Neuronal stem cell (in vitro differentiated cells): ENCODE measurements at regions not wholly inside any gene's neighbourhood (a gene's known extent, or its start where the extent isn't known, plus 50 kb on each side); places are given as distances from the start of the nearest gene placed in this dataset.
"Not testable (repeated sequence)": the region's sequence is repeated elsewhere in the genome, so short reads cannot be mapped to it uniquely, and the experiment has no call there.

Experiments used
- DNase-seq: peaks from one replicate; pipeline ENCODE4 v3.0.0-alpha.2; 2013; ENCODE audit warnings: low spot score
- H2AFZ ChIP-seq: one replicate; pipeline ENCODE4 v1.6.1; 2013; ENCODE audit warnings: mild to moderate bottlenecking, low read length, inconsistent platforms
- H2AK5ac ChIP-seq: 2 replicates; pipeline ENCODE4 v1.6.1; 2013; ENCODE audit warnings: low read depth, mild to moderate bottlenecking, inconsistent platforms, low read length, moderate library complexity, mixed read lengths
- H2BK120ac ChIP-seq: 2 replicates; pipeline ENCODE4 v1.6.1; 2013; ENCODE audit warnings: low read depth, mild to moderate bottlenecking, inconsistent platforms, low read length, moderate library complexity, mixed read lengths
- H2BK12ac ChIP-seq: one replicate; pipeline ENCODE4 v1.6.1; 2013; ENCODE audit warnings: low read length, inconsistent platforms
- H2BK15ac ChIP-seq: 2 replicates; pipeline ENCODE4 v1.6.1; 2013; ENCODE audit warnings: mild to moderate bottlenecking, low read length, inconsistent platforms, mixed read lengths
- H2BK5ac ChIP-seq: one replicate; pipeline ENCODE4 v1.6.1; 2013; ENCODE audit warnings: inconsistent platforms, mild to moderate bottlenecking, low read length, moderate library complexity
- H3K14ac ChIP-seq: one replicate; pipeline ENCODE4 v1.6.1; 2013; ENCODE audit warnings: low read length, inconsistent platforms
- H3K18ac ChIP-seq: 2 replicates; pipeline ENCODE4 v1.6.1; 2013; ENCODE audit warnings: low read length, inconsistent platforms
- H3K23ac ChIP-seq: 2 replicates; pipeline ENCODE4 v1.6.1; 2013; ENCODE audit warnings: low read depth, mild to moderate bottlenecking, mixed read lengths, low read length, inconsistent platforms; ENCODE audit not compliant: poor library complexity
- H3K27ac ChIP-seq: replicated peaks from 3 replicates; pipeline ENCODE4 v1.5.1; 2013; ENCODE audit warnings: low read length, inconsistent platforms
- H3K27me3 ChIP-seq, 3 experiments: 2 replicates each; pipeline ENCODE4 v1.6.1; 2013; ENCODE audit warnings: low read length in 3 of 3, mild to moderate bottlenecking in 2 of 3, inconsistent platforms in 1 of 3, low read depth in 1 of 3, mixed read lengths in 1 of 3, moderate library complexity in 1 of 3; ENCODE audit not compliant: control insufficient read depth in 3 of 3, insufficient read depth in 3 of 3
- H3K36me3 ChIP-seq, 2 donors: replicated peaks in 1 of 2; 2 replicates each; pipeline ENCODE4 v1.6.1; 2013; ENCODE audit warnings: low read length in 2 of 2; ENCODE audit not compliant: control insufficient read depth in 2 of 2, insufficient read depth in 2 of 2
- H3K4ac ChIP-seq: 2 replicates; pipeline ENCODE4 v1.6.1; 2013; ENCODE audit warnings: inconsistent platforms, mild to moderate bottlenecking, low read length, moderate library complexity
- H3K4me1 ChIP-seq, 2 donors: 1 replicate in 1 of 2; 2 replicates in 1 of 2; pipeline ENCODE4 v1.6.1; 2013; ENCODE audit warnings: low read length in 2 of 2, low read depth in 1 of 2; ENCODE audit not compliant: control insufficient read depth in 2 of 2, insufficient read depth in 1 of 2
- H3K4me2 ChIP-seq: one replicate; pipeline ENCODE4 v1.6.1; 2013; ENCODE audit warnings: mild to moderate bottlenecking, low read length, inconsistent platforms; ENCODE audit not compliant: insufficient read depth, poor library complexity, severe bottlenecking
- H3K4me3 ChIP-seq, 2 donors: 2 replicates each; pipeline ENCODE4 v1.5.1; 2013; ENCODE audit warnings: low read length in 2 of 2, mild to moderate bottlenecking in 2 of 2, inconsistent platforms in 1 of 2, moderate library complexity in 1 of 2
- H3K79me1 ChIP-seq: one replicate; pipeline ENCODE4 v1.6.1; 2013; ENCODE audit warnings: low read depth, mild to moderate bottlenecking, inconsistent platforms, low read length, moderate library complexity
- H3K9ac ChIP-seq: one replicate; pipeline ENCODE4 v1.6.1; 2013; ENCODE audit warnings: mild to moderate bottlenecking, low read depth, low read length, inconsistent platforms; ENCODE audit not compliant: poor library complexity
- H3K9me3 ChIP-seq, 2 donors: replicated peaks in 1 of 2; 2 replicates each; pipeline versions ENCODE3 to v1.6.1; 2013; ENCODE audit warnings: low read length in 2 of 2, mild to moderate bottlenecking in 2 of 2, inconsistent platforms in 1 of 2, low read depth in 1 of 2, mixed read lengths in 1 of 2, moderate library complexity in 1 of 2; ENCODE audit not compliant: control insufficient read depth in 2 of 2, insufficient read depth in 1 of 2
- H4K8ac ChIP-seq: one replicate; pipeline ENCODE4 v1.6.1; 2013; ENCODE audit warnings: low read depth, mild to moderate bottlenecking, inconsistent platforms, low read length, moderate library complexity
- H4K91ac ChIP-seq: one replicate; pipeline ENCODE4 v1.6.1; 2013; ENCODE audit warnings: low read length, low read depth, mild to moderate bottlenecking, inconsistent platforms; ENCODE audit not compliant: poor library complexity
- WGBS, 2 donors: extraction: QIAGEN DNeasy Blood & Tissue Kit; methylation state at CpG; one replicate each; pipeline ENCODE4 v1.1.7; 2013; ENCODE audit warnings: missing lambda C conversion rate in 2 of 2, mixed read lengths in 1 of 2; ENCODE audit not compliant: insufficient read length in 2 of 2, insufficient replicate concordance in 1 of 2; ENCODE audit errors: extremely low coverage in 2 of 2; 5-methylcytosine and 5-hydroxymethylcytosine counted together

DNA sequence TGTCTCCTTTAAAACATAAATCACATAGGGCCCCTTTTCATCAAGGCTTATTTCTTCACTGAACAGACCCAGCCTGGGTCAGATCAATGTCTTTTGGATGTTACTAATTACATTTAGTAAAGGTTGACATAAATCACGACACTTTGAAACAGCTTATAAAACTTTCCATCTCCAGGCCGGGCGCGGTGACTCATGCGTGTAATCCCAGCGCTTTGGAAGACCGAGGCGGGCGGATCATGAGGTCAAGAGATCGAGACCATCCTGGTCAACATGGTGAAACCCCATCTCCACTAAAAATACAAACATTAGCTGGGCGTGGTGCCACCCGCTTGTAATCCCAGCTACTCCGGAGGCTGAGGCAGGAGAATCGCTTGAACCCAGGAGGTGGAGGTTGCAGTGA, 166.5 kb upstream of the MINDY3 start:
- H2AFZ ChIP-seq, H4K8ac ChIP-seq, H3K14ac ChIP-seq, H2AK5ac ChIP-seq, H3K4ac ChIP-seq, H3K27me3 ChIP-seq, H3K79me1 ChIP-seq, H3K23ac ChIP-seq, H3K36me3 ChIP-seq, H2BK12ac ChIP-seq, H2BK5ac ChIP-seq, H3K4me3 ChIP-seq, H3K4me2 ChIP-seq, H2BK120ac ChIP-seq, H3K18ac ChIP-seq, H4K91ac ChIP-seq, H3K27ac ChIP-seq, H3K9ac ChIP-seq, H3K9me3 ChIP-seq, DNase-seq, H3K4me1 ChIP-seq, H2BK15ac ChIP-seq: not testable (repeated sequence)
- WGBS, 2 donors = no CpG with 5 or more reads among the region's 14 CpGs

- Histone ChIP-seq H3K23ac (no peak overlapping the region), H2BK120ac (no peak overlapping the region), H3K27me3 (no peaks in the 10 kb centered on the region), H4K8ac (no peak overlapping the region), H2BK15ac (no peak overlapping the region), H3K4me2 (no peak overlapping the region), H3K9me3 (no peaks in the 10 kb centered on the region), H2BK5ac (no peak overlapping the region), H3K18ac (no peak overlapping the region), H2AFZ (no peak overlapping the region), H3K4me1 (no peaks in the 10 kb centered on the region), H2BK12ac (no peak overlapping the region), H3K9ac (no peak overlapping the region), H3K27ac (no peak overlapping the region), H2AK5ac (no peak overlapping the region), H3K79me1 (no peaks in the 10 kb centered on the region), H3K14ac (no peak overlapping the region), H3K4me3 (no peak overlapping the region), H4K91ac (no peak overlapping the region), H3K36me3 (no peaks in the 10 kb centered on the region), H3K4ac (no peak overlapping the region)
- no CpG with 5 or more reads among the region's 1 CpG for WGBS, 2 donors
- no peak for DNase-seq
These were observed 170.3 kb upstream of the MINDY3 start for GRCh38 chr10:16030562-16030961.

- no peak overlapping the region for H3K18ac ChIP-seq
- no peak for DNase-seq
- H3K27ac ChIP-seq = no peak overlapping the region
- H3K79me1 ChIP-seq = no peaks in the 10 kb centered on the region
- H3K9me3 ChIP-seq = no peaks in the 10 kb centered on the region
- no peak overlapping the region for H3K23ac ChIP-seq
- H3K9ac ChIP-seq = no peak overlapping the region
- H3K4ac ChIP-seq = no peak overlapping the region
- H2BK120ac ChIP-seq = no peak overlapping the region
- H2BK5ac ChIP-seq = no peak overlapping the region
- no peak overlapping the region for H4K8ac ChIP-seq
- H3K36me3 ChIP-seq = no peaks in the 10 kb centered on the region
- no peak overlapping the region for H2AK5ac ChIP-seq
- no peak overlapping the region for H3K4me3 ChIP-seq
- H2AFZ ChIP-seq = no peak overlapping the region
- no peaks in the 10 kb centered on the region for H3K4me1 ChIP-seq
- H2BK12ac ChIP-seq = no peak overlapping the region
- H4K91ac ChIP-seq = no peak overlapping the region
- no CpG with 5 or more reads among the region's 4 CpGs for WGBS, 2 donors
- no peak overlapping the region for H2BK15ac ChIP-seq
- H3K27me3 ChIP-seq = no peaks in the 10 kb centered on the region
- no peak overlapping the region for H3K4me2 ChIP-seq
- H3K14ac ChIP-seq = no peak overlapping the region
These were observed 188.7 kb upstream of the MINDY3 start for GRCh38 chr10:16049050-16049449.

DNA sequence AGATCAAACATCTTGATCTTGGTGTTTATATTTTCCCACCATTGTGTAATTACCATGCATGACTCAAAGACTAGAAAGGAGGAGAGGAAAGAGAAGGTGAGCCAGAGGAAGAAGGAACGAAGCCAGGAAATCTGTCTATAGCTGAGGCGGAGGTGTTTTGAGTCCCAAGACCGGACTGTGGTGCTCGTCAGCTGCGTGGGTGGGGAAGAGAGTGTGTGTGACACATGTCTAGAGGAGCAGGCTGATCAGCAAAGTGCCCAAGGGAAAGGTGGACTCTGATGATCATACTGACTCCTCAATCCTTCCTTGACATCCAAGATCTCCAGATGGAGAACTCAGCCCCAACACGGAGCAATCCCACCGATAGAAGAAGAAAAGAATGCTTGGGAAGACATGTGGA, 189.5 kb upstream of the MINDY3 start:
- H4K91ac ChIP-seq = no peak overlapping the region
- H3K27ac ChIP-seq = no peak overlapping the region
- H3K14ac ChIP-seq = no peak overlapping the region
- H3K4me2 ChIP-seq = no peak overlapping the region
- no peak overlapping the region for H3K23ac ChIP-seq
- H3K4me3 ChIP-seq = no peak overlapping the region
- no peak overlapping the region for H2BK5ac ChIP-seq
- no peak overlapping the region for H2AFZ ChIP-seq
- H3K27me3 ChIP-seq = no peaks in the 10 kb centered on the region
- no peak overlapping the region for H2BK120ac ChIP-seq
- DNase-seq = no peak
- no CpG with 5 or more reads among the region's 7 CpGs for WGBS, 2 donors
- H2AK5ac ChIP-seq = no peak overlapping the region
- H3K9ac ChIP-seq = no peak overlapping the region
- no peak overlapping the region for H4K8ac ChIP-seq
- H2BK15ac ChIP-seq = no peak overlapping the region
- no peak overlapping the region for H2BK12ac ChIP-seq
- H3K18ac ChIP-seq = no peak overlapping the region
- no peaks in the 10 kb centered on the region for H3K4me1 ChIP-seq
- H3K36me3 ChIP-seq = no peaks in the 10 kb centered on the region
- no peaks in the 10 kb centered on the region for H3K79me1 ChIP-seq
- H3K9me3 ChIP-seq = no peaks in the 10 kb centered on the region
- no peak overlapping the region for H3K4ac ChIP-seq
